MCF 10A (cell line): ENCODE measurements at regions not wholly inside any gene's neighbourhood (a gene's known extent, or its start where the extent isn't known, plus 50 kb on each side); places are given as distances from the start of the nearest gene placed in this dataset.

ENCODE experiments used
- BruUV-seq: library from RNA; stranded (reverse); fragments of 400-500 nt; replicated peaks from 2 replicates; lab custom pipeline; 2021; lab: Mats Ljungman, UMichigan
- CTCF ChIA-PET: fragments of 300-600 bp; sonication (Branson Sonifier 250); formaldehyde crosslinking; extraction: SDS; loops from one replicate; lab custom pipeline; 2021; ENCODE audit warnings: antibody characterized with exemption, inconsistent platforms; lab: Yijun Ruan, JAX
- POLR2A ChIA-PET: fragments of 300-600, 350-650 bp; sonication (Branson Sonifier 250); formaldehyde crosslinking; extraction: SDS; loops from one replicate; lab custom pipeline; 2020; ENCODE audit warnings: antibody characterized with exemption, inconsistent platforms; lab: Yijun Ruan, JAX
- DNase-seq: peaks from one replicate; pipeline ENCODE4 v3.0.0-alpha.2; 2018; ENCODE audit not compliant: unreplicated experiment
- H3K27ac Mint-ChIP-seq: one replicate; pipeline ENCODE4 v1.8.0; 2022; ENCODE audit warnings: mild to moderate bottlenecking, low read depth, mixed read lengths; ENCODE audit not compliant: unreplicated experiment
- H3K27me3 Mint-ChIP-seq: one replicate; pipeline ENCODE4 v1.8.0; 2022; ENCODE audit warnings: mixed read lengths; ENCODE audit not compliant: insufficient read depth, unreplicated experiment
- H3K36me3 Mint-ChIP-seq: one replicate; pipeline ENCODE4 v1.8.0; 2022; ENCODE audit warnings: mild to moderate bottlenecking, moderate library complexity, mixed read lengths; ENCODE audit not compliant: insufficient read depth, unreplicated experiment
- H3K4me1 Mint-ChIP-seq: one replicate; pipeline ENCODE4 v1.8.0; 2022; ENCODE audit warnings: mixed read lengths; ENCODE audit not compliant: insufficient read depth, unreplicated experiment
- H3K4me3 Mint-ChIP-seq: one replicate; pipeline ENCODE4 v1.8.0; 2022; ENCODE audit warnings: mild to moderate bottlenecking, moderate library complexity, mixed read lengths; ENCODE audit not compliant: unreplicated experiment
- H3K9me3 Mint-ChIP-seq: one replicate; pipeline ENCODE4 v1.8.0; 2022; ENCODE audit warnings: mixed read lengths; ENCODE audit not compliant: unreplicated experiment
- CTCF ChIP-seq: fragments of 200-600 bp; IDR thresholded peaks from one replicate; pipeline ENCODE4 v1.8.0; 2022; ENCODE audit warnings: antibody characterized with exemption, mild to moderate bottlenecking; ENCODE audit not compliant: unreplicated experiment
- intact Hi-C: fragments of 100-400 bp; cut with micrococcal nuclease; formaldehyde crosslinking; loops from 2 replicates; pipeline ENCODE4 v1.14.1; 2022

DNA sequence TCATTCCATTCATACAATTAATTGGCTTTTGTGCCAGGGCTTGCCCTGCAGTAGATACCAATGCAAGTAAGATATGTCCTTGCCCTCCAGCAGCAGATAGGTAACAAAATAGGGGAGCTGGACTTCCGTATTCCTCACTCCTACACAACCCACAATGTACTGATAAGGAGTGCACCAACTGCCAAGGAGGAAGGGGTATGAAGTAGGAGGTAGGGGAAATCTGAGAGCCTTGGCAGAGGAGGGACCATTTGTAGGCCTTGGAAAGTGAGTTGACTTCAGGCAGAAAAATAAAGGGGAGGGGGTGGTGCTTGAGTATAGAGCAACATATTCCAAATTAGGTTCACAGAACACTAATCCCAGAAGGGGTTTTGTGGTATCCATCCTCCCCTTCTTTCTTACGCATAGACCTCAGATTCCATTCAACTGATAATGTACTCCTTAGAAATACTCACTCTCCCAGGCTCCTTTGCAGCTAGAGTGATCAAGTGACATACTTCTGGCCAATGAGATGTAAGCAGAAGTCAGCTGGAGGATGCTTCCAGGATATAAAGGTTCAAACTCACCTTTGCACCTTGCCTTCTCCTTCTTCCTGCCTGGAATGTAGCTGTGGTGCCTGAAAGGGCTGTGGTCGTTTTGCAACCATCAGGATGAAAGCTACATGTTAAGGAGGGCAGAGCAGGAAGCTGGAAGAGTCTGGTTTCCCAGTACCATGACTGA, 127.1 kb upstream of the SMAD3 start:
- no peak overlapping the region for H3K4me3 Mint-ChIP-seq
- BruUV-seq = no TSS peak
- H3K36me3 Mint-ChIP-seq = peaks cover 6% of the 10 kb centered on the region
- H3K27me3 Mint-ChIP-seq = no peaks in the 10 kb centered on the region
- POLR2A ChIA-PET = no interaction called here
- peaks cover 8% of the 10 kb centered on the region for H3K9me3 Mint-ChIP-seq
- intact Hi-C loops = no loop called here
- H3K4me1 Mint-ChIP-seq = peaks cover 5% of the 10 kb centered on the region
- no peak for DNase-seq
- H3K27ac Mint-ChIP-seq = no peak overlapping the region
- CTCF ChIA-PET = interaction anchor here (0.7 to 2.2 kb wide), 2 partner anchors 8 to 258 kb away, joined by 3 to 10 read pairs; no protein-coding TSS in a partner anchor
- no peak for TF ChIP-seq CTCF

DNA sequence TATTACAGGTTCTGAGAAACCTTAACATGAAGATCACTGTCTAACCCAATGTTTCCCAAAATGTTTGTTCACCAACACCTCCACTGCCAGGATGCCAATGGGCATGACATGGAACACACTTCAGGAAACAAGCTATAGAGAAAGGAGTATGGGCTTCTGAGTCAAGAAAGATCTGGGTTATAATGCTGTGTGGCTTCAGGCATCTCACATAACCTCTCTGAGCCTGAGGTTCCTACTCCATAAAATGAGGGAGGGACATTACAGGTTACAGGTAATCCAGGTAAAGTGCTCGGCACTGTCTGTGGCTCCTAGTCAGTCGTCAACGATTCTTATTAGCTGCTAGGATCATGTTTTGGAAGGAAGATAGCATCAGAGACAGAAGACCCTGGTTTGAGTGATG, 126.4 kb upstream of the SMAD3 start:
- ChIA-PET POLR2A (interaction anchor here (1.0 kb wide), 1 partner anchor 12 kb away, joined by 3 read pairs; no protein-coding TSS in a partner anchor), CTCF (no interaction called here)
- Mint-ChIP-seq H3K27ac (no peak overlapping the region), H3K4me3 (no peak overlapping the region), H3K9me3 (peaks cover 8% of the 10 kb centered on the region), H3K27me3 (no peaks in the 10 kb centered on the region), H3K4me1 (peaks cover 5% of the 10 kb centered on the region), H3K36me3 (peaks cover 6% of the 10 kb centered on the region)
- no peak for TF ChIP-seq CTCF
- intact Hi-C loops = no loop called here
- BruUV-seq = no TSS peak
- DNase-seq = no peak

DNA sequence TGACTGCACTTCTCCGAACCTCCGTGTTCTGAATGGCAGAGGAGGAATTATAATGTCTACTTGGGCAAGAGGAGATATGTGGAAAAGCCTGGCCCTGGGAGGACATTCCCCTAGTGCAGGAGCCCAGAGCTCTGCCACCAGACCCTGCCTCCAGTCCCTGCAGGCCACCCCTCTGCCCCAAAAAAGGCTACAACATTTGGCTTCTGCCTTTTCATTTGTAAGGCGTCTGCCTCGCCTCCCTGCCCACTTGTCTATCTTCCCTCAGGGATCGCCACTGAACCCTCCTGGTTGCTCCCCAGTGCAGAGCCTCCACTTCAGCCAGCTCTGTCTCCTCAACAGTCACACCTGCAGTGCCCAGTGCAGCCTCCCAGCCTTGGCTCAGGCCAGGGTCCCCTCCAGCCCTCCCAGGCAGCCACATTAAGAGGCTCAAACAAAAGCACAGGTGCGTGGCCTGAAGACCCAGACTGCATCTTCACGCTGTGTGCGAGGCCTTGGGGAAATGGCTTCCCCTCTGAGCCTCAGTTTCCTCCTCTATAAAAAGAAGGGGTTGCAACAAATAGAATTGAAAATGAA, 125.9 kb upstream of the SMAD3 start:
- Mint-ChIP-seq H3K27me3 (no peaks in the 10 kb centered on the region), H3K4me1 (peaks cover 5% of the 10 kb centered on the region), H3K27ac (no peak overlapping the region), H3K9me3 (peaks cover 8% of the 10 kb centered on the region), H3K36me3 (peaks cover 6% of the 10 kb centered on the region), H3K4me3 (no peak overlapping the region)
- TF ChIP-seq CTCF = no peak
- intact Hi-C loops = no loop called here
- ChIA-PET POLR2A (interaction anchor here (0.5 to 1.0 kb wide), 2 partner anchors 12 to 50 kb away, joined by 3 read pairs; no protein-coding TSS in a partner anchor), CTCF (no interaction called here)
- DNase-seq = no peak
- BruUV-seq = no TSS peak

DNA sequence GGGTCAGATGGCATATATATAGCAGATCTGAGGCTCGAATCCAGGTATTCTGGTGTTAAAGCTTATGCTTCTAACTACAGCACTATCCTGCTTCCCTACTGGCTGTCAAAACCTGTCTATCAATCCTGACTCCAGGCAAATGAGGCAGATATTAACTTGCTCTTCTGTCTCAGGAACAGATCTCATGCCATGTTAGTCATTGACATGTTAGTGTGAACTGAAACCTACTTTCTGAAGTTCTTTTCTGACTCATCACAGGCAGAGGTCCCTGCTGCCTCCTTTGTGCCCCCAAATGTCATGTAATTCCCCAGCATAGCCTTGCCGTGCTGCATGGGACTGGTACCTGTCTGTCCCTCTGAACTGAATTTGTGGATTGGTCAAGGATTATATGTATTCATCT, 125.0 kb upstream of the SMAD3 start:
- Mint-ChIP-seq H3K9me3 (peaks cover 7% of the 10 kb centered on the region), H3K36me3 (peaks cover 13% of the 10 kb centered on the region), H3K4me1 (peaks cover 5% of the 10 kb centered on the region), H3K4me3 (no peak overlapping the region), H3K27me3 (no peaks in the 10 kb centered on the region), H3K27ac (no peak overlapping the region)
- POLR2A ChIA-PET = interaction anchor here (0.6 kb wide), 1 partner anchor 384 kb away, joined by 3 read pairs; no protein-coding TSS in a partner anchor
- TF ChIP-seq CTCF = no peak
- BruUV-seq = no TSS peak
- intact Hi-C loops = no loop called here
- no peak for DNase-seq
- CTCF ChIA-PET = interaction anchor here (1.4 kb wide), 1 partner anchor 364 kb away, joined by 4 read pairs; no protein-coding TSS in a partner anchor
